ENCODE measurements at regions not wholly inside any gene's neighbourhood (a gene's known extent, or its start where the extent isn't known, plus 50 kb on each side); places are given as distances from the start of the nearest gene placed in this dataset.

DNA sequence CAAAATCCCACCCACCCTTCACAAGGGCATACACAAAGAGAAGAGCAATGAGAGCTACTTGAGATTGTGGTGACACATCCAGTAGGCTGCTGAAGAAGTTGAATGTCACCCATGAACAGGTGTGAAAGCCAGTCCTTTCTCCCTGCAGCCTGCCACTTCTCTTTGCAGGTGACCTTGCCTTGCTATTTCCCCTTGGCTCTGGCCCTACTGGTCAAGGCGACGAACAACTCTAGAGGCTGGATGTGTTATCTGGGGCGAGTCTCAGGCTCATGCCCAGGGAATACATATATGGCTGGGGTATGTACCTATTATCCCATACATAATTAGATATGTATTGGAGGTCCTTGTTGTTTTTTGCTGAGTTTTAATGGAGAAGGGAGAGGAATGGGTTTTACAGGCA lies 70.2 kb upstream of the EGLN3 start:
- no peak overlapping the region for H3K27ac Mint-ChIP-seq
- POLR2A ChIA-PET, result no interaction called here
- no peaks in the 10 kb centered on the region for H3K9me3 Mint-ChIP-seq
- CTCF ChIA-PET, result interaction anchor here (1.2 kb wide), 1 partner anchor 77 kb away, joined by 3 read pairs; no protein-coding TSS in a partner anchor
- no peaks in the 10 kb centered on the region for H3K27me3 Mint-ChIP-seq (ENCODE audit: low read depth)
- peaks cover 12% of the 10 kb centered on the region for H3K4me1 Mint-ChIP-seq
- H3K4me3 Mint-ChIP-seq, result no peak overlapping the region
- no peak for DNase-seq (ENCODE audit: low spot score)
- TF ChIP-seq TEAD1 (CRISPR knock-in tag; IDR thresholded peaks at IDR 0.05) (no peak), NR1H2 (CRISPR knock-in tag; IDR thresholded peaks at IDR 0.05) (no peak), NFATC4 (CRISPR knock-in tag; IDR thresholded peaks at IDR 0.05) (no peak), IRF2 (CRISPR knock-in tag; IDR thresholded peaks at IDR 0.05; ENCODE audit: borderline replicate concordance, low read depth) (no peak), JAZF1 (CRISPR knock-in tag; IDR thresholded peaks at IDR 0.05) (no peak)
- TF ChIP-seq, protein P1, sequence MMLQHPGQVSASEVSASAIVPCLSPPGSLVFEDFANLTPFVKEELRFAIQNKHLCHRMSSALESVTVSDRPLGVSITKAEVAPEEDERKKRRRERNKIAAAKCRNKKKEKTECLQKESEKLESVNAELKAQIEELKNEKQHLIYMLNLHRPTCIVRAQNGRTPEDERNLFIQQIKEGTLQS (CRISPR knock-in tag; conservative IDR thresholded peaks at IDR 0.05), result no peak
- TF ChIP-seq, protein P2, sequence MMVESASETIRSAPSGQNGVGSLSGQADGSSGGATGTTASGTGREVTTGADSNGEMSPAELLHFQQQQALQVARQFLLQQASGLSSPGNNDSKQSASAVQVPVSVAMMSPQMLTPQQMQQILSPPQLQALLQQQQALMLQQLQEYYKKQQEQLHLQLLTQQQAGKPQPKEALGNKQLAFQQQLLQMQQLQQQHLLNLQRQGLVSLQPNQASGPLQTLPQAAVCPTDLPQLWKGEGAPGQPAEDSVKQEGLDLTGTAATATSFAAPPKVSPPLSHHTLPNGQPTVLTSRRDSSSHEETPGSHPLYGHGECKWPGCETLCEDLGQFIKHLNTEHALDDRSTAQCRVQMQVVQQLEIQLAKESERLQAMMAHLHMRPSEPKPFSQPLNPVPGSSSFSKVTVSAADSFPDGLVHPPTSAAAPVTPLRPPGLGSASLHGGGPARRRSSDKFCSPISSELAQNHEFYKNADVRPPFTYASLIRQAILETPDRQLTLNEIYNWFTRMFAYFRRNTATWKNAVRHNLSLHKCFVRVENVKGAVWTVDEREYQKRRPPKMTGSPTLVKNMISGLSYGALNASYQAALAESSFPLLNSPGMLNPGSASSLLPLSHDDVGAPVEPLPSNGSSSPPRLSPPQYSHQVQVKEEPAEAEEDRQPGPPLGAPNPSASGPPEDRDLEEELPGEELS (CRISPR knock-in tag; IDR thresholded peaks at IDR 0.05), result no peak
- TF ChIP-seq, protein P3, sequence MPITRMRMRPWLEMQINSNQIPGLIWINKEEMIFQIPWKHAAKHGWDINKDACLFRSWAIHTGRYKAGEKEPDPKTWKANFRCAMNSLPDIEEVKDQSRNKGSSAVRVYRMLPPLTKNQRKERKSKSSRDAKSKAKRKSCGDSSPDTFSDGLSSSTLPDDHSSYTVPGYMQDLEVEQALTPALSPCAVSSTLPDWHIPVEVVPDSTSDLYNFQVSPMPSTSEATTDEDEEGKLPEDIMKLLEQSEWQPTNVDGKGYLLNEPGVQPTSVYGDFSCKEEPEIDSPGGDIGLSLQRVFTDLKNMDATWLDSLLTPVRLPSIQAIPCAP (CRISPR knock-in tag; IDR thresholded peaks at IDR 0.05), result no peak
- TF ChIP-seq, protein P4, sequence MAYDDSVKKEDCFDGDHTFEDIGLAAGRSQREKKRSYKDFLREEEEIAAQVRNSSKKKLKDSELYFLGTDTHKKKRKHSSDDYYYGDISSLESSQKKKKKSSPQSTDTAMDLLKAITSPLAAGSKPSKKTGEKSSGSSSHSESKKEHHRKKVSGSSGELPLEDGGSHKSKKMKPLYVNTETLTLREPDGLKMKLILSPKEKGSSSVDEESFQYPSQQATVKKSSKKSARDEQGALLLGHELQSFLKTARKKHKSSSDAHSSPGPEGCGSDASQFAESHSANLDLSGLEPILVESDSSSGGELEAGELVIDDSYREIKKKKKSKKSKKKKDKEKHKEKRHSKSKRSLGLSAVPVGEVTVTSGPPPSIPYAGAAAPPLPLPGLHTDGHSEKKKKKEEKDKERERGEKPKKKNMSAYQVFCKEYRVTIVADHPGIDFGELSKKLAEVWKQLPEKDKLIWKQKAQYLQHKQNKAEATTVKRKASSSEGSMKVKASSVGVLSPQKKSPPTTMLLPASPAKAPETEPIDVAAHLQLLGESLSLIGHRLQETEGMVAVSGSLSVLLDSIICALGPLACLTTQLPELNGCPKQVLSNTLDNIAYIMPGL (CRISPR knock-in tag; IDR thresholded peaks at IDR 0.05), result no peak
- TF ChIP-seq, protein P5, sequence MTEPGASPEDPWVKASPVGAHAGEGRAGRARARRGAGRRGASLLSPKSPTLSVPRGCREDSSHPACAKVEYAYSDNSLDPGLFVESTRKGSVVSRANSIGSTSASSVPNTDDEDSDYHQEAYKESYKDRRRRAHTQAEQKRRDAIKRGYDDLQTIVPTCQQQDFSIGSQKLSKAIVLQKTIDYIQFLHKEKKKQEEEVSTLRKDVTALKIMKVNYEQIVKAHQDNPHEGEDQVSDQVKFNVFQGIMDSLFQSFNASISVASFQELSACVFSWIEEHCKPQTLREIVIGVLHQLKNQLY (CRISPR knock-in tag; IDR thresholded peaks at IDR 0.05), result no peak
- ATAC-seq, result no peak
- no peaks in the 10 kb centered on the region for H3K36me3 Mint-ChIP-seq

DNA sequence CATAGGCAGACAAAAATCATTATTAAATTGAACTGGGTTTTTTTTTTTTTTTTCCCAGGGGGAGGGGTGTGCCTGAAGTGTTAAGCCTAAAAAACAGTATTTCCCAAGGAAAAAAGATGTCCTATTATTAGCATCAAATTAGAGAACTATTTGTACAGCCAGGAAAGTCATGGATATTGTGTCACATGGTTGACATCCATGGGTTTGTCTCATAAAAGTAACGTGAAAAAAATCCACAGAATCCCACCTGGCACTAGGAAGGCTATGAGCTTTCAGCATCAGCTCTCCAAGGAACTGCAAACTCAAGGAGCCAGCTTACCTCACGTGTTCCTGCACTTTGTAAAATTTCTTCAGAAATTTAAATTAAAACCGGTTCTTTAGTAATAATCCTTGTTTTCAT lies 69.1 kb upstream of the EGLN3 start:
- H3K36me3 Mint-ChIP-seq, result no peaks in the 10 kb centered on the region
- H3K4me1 Mint-ChIP-seq, result peaks cover 12% of the 10 kb centered on the region
- CTCF ChIA-PET, result interaction anchor here (0.7 to 1.8 kb wide), 4 partner anchors 78 to 303 kb away, joined by 3 to 6 read pairs (median 3); no protein-coding TSS in a partner anchor
- no peak overlapping the region for H3K27ac Mint-ChIP-seq
- no peaks in the 10 kb centered on the region for H3K9me3 Mint-ChIP-seq
- no peaks in the 10 kb centered on the region for H3K27me3 Mint-ChIP-seq (ENCODE audit: low read depth)
- DNase-seq (ENCODE audit: low spot score) (no peak), ATAC-seq (no peak)
- POLR2A ChIA-PET, result interaction anchor here (1.5 kb wide), 1 partner anchor 40 kb away, joined by 6 read pairs; no protein-coding TSS in a partner anchor
- H3K4me3 Mint-ChIP-seq, result no peak overlapping the region
- TF ChIP-seq, protein P6, sequence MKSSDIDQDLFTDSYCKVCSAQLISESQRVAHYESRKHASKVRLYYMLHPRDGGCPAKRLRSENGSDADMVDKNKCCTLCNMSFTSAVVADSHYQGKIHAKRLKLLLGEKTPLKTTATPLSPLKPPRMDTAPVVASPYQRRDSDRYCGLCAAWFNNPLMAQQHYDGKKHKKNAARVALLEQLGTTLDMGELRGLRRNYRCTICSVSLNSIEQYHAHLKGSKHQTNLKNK (CRISPR knock-in tag; IDR thresholded peaks at IDR 0.05), result no peak
- TF ChIP-seq ZNF317 (CRISPR knock-in tag; IDR thresholded peaks at IDR 0.05; ENCODE audit: borderline replicate concordance, low read depth), result no peak
- TF ChIP-seq, protein P7, sequence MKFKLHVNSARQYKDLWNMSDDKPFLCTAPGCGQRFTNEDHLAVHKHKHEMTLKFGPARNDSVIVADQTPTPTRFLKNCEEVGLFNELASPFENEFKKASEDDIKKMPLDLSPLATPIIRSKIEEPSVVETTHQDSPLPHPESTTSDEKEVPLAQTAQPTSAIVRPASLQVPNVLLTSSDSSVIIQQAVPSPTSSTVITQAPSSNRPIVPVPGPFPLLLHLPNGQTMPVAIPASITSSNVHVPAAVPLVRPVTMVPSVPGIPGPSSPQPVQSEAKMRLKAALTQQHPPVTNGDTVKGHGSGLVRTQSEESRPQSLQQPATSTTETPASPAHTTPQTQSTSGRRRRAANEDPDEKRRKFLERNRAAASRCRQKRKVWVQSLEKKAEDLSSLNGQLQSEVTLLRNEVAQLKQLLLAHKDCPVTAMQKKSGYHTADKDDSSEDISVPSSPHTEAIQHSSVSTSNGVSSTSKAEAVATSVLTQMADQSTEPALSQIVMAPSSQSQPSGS (CRISPR knock-in tag; IDR thresholded peaks at IDR 0.05; ENCODE audit: borderline replicate concordance, low read depth), result no peak
- TF ChIP-seq ETV6 (CRISPR knock-in tag; IDR thresholded peaks at IDR 0.05), result no peak
- TF ChIP-seq, protein P8, sequence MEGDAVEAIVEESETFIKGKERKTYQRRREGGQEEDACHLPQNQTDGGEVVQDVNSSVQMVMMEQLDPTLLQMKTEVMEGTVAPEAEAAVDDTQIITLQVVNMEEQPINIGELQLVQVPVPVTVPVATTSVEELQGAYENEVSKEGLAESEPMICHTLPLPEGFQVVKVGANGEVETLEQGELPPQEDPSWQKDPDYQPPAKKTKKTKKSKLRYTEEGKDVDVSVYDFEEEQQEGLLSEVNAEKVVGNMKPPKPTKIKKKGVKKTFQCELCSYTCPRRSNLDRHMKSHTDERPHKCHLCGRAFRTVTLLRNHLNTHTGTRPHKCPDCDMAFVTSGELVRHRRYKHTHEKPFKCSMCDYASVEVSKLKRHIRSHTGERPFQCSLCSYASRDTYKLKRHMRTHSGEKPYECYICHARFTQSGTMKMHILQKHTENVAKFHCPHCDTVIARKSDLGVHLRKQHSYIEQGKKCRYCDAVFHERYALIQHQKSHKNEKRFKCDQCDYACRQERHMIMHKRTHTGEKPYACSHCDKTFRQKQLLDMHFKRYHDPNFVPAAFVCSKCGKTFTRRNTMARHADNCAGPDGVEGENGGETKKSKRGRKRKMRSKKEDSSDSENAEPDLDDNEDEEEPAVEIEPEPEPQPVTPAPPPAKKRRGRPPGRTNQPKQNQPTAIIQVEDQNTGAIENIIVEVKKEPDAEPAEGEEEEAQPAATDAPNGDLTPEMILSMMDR (IDR thresholded peaks at IDR 0.05), result no peak
- no peak for TF ChIP-seq CBFB (CRISPR knock-in tag; IDR thresholded peaks at IDR 0.05; ENCODE audit: low read depth)
- TF ChIP-seq EMX1 (CRISPR knock-in tag; IDR thresholded peaks at IDR 0.05), result no peak
- TF ChIP-seq, protein P5 (CRISPR knock-in tag; IDR thresholded peaks at IDR 0.05), result no peak
- TF ChIP-seq, protein P1 (CRISPR knock-in tag; conservative IDR thresholded peaks at IDR 0.05), result no peak
- no peak for TF ChIP-seq OVOL2 (CRISPR knock-in tag; IDR thresholded peaks at IDR 0.05; ENCODE audit: borderline replicate concordance)
- TF ChIP-seq, protein P9, sequence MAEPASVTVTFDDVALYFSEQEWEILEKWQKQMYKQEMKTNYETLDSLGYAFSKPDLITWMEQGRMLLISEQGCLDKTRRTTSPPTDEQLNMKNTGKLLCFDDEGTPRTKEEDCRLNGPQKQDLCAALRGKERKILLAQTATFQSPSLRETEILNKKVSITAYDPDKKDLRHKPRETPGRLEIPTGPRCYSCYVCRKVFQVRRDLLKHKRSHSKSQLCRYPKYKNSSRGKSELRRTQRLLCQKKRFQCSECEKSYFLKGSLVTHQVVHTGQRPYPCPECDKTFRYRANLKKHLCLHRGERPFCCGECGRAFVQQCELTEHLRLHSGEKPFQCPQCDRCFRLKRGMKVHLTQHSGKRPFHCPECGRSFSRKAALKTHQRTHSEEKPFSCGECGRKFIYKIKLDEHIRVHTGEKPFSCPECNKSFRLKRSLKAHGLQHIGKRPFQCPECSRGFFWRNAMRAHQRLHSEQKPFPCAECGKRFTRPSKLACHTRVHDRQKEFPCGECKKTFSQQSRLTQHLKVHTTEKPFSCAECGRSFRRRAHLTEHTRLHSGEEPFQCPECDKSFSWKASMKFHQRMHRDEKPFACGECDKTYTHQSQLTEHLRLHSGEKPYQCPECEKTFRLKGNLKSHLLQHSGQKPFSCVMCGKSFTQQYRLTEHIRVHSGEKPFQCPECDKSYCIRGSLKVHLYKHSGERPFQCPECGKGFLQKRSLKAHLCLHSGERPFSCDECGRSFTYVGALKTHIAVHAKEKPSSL (CRISPR knock-in tag; conservative IDR thresholded peaks at IDR 0.05), result no peak
